Ishikawa (cell line): ENCODE measurements at regions not wholly inside any gene's neighbourhood (a gene's known extent, or its start where the extent isn't known, plus 50 kb on each side); places are given as distances from the start of the nearest gene placed in this dataset.

ENCODE experiments used
- CEBPB ChIP-seq: IDR thresholded peaks from 2 replicates; pipeline ENCODE4 v1.6.1; 2012
- CREB1 ChIP-seq: IDR thresholded peaks from 2 replicates; pipeline ENCODE4 v1.6.1; 2012; ENCODE audit warnings: low read depth
- EGR1 ChIP-seq: IDR thresholded peaks from 2 replicates; pipeline ENCODE4 v1.6.1; 2012
- EP300 ChIP-seq: IDR thresholded peaks from 2 replicates; pipeline ENCODE4 v1.6.1; 2012; ENCODE audit warnings: borderline replicate concordance
- FOXM1 ChIP-seq: IDR thresholded peaks from 2 replicates; pipeline ENCODE4 v1.6.1; 2012; ENCODE audit warnings: low read depth, borderline replicate concordance
- NFIC ChIP-seq: IDR thresholded peaks from 2 replicates; pipeline ENCODE4 v1.6.1; 2012
- RAD21 ChIP-seq: IDR thresholded peaks from 2 replicates; pipeline ENCODE4 v1.6.1; 2012; ENCODE audit warnings: low read depth
- TAF1 ChIP-seq: IDR thresholded peaks from 2 replicates; pipeline ENCODE4 v1.6.1; 2012; ENCODE audit warnings: low read depth, mild to moderate bottlenecking
- TCF12 ChIP-seq: IDR thresholded peaks from 2 replicates; pipeline ENCODE4 v1.6.1; 2012; ENCODE audit warnings: low read depth
- TEAD4 ChIP-seq: IDR thresholded peaks from 2 replicates; pipeline ENCODE4 v1.6.1; 2012
- YY1 ChIP-seq: IDR thresholded peaks from 2 replicates; pipeline ENCODE4 v1.6.1; 2012; ENCODE audit warnings: low read depth
- ZBTB7A ChIP-seq: IDR thresholded peaks from 2 replicates; pipeline ENCODE4 v1.6.1; 2012; ENCODE audit warnings: low read depth
- TF ChIP-seq, protein P1 (sequence below): IDR thresholded peaks from 2 replicates; pipeline ENCODE4 v1.6.1; 2012
- TF ChIP-seq, protein P2 (sequence below): IDR thresholded peaks from 2 replicates; pipeline ENCODE4 v1.6.1; 2012; ENCODE audit warnings: low read depth, mild to moderate bottlenecking
- TF ChIP-seq, protein P3 (sequence below): IDR thresholded peaks from 2 replicates; pipeline ENCODE4 v1.6.1; 2012

DNA sequence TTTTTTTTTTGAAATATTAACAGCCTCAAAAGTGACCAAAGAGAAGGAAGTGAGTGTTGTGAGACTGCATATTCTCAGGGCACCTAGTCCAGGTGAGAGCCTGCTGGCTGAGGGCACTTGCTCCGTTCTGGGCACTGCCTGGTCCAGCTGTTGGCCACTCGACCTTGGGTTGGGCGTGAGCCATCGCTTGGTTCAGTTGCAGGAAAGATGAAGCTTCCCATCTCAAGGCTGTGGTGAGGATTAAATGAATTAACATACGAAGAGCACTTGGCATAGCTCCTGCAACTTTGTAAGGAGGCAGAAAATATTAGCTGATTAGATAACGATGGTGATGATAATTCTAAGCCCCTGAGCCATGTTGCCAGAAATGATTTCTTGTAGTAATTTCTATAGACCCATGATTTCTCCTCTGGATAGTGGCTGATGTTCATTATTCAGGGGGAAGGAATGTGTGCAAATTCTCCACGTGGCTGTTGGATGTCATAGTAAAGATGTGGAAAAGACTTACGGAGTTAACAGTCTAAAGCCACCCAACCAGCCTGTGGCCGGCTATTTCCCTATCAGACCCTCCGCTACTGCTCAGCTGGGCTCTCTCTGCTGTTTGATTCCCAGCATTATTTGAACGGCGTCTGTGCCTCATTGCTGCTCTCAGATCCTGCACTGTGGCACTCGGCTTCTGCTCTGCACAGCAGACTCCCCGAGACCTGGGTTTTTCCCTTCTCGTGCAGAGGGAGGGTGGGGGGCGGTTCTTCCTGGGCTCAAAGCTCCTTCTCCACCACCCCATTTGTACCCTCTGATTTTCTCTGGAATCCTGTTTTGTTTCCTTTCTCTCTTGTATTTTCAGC, 221.1 kb downstream of the GALR1 start:
- TF ChIP-seq RAD21 = no peak
- TF ChIP-seq CREB1 = no peak
- no peak for TF ChIP-seq TCF12
- TF ChIP-seq, protein P1, sequence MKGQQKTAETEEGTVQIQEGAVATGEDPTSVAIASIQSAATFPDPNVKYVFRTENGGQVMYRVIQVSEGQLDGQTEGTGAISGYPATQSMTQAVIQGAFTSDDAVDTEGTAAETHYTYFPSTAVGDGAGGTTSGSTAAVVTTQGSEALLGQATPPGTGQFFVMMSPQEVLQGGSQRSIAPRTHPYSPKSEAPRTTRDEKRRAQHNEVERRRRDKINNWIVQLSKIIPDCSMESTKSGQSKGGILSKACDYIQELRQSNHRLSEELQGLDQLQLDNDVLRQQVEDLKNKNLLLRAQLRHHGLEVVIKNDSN = no peak
- TF ChIP-seq, protein P2, sequence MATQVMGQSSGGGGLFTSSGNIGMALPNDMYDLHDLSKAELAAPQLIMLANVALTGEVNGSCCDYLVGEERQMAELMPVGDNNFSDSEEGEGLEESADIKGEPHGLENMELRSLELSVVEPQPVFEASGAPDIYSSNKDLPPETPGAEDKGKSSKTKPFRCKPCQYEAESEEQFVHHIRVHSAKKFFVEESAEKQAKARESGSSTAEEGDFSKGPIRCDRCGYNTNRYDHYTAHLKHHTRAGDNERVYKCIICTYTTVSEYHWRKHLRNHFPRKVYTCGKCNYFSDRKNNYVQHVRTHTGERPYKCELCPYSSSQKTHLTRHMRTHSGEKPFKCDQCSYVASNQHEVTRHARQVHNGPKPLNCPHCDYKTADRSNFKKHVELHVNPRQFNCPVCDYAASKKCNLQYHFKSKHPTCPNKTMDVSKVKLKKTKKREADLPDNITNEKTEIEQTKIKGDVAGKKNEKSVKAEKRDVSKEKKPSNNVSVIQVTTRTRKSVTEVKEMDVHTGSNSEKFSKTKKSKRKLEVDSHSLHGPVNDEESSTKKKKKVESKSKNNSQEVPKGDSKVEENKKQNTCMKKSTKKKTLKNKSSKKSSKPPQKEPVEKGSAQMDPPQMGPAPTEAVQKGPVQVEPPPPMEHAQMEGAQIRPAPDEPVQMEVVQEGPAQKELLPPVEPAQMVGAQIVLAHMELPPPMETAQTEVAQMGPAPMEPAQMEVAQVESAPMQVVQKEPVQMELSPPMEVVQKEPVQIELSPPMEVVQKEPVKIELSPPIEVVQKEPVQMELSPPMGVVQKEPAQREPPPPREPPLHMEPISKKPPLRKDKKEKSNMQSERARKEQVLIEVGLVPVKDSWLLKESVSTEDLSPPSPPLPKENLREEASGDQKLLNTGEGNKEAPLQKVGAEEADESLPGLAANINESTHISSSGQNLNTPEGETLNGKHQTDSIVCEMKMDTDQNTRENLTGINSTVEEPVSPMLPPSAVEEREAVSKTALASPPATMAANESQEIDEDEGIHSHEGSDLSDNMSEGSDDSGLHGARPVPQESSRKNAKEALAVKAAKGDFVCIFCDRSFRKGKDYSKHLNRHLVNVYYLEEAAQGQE = no peak
- TF ChIP-seq TAF1 = no peak
- TF ChIP-seq EGR1 = no peak
- TF ChIP-seq YY1 = no peak
- TF ChIP-seq, protein P3, sequence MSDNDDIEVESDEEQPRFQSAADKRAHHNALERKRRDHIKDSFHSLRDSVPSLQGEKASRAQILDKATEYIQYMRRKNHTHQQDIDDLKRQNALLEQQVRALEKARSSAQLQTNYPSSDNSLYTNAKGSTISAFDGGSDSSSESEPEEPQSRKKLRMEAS = no peak
- TF ChIP-seq EP300 = no peak
- no peak for TF ChIP-seq ZBTB7A
- TF ChIP-seq FOXM1 = no peak
- TF ChIP-seq NFIC = no peak
- no peak for TF ChIP-seq TEAD4
- TF ChIP-seq CEBPB = no peak

DNA sequence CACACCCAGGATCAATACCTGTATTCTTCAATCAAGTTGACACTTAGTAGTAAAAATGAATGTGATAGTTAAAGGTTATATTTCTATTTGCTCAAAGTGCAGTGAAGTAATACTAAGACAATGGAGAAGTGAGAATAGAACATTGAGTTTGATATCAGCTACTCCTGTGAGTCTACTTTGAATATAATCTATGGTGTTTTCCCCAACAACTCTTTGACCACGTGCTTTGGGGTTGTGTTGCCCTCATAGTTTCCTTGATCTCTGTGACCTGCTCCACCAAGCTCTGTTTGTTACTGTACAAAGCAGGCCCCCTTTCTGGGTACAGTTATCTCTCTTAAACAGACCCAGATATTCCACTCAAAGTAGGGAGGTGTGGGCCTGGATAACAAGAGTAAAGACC, 222.9 kb downstream of the GALR1 start:
- TF ChIP-seq RAD21 (no peak), NFIC (no peak), FOXM1 (no peak), TCF12 (no peak), TAF1 (no peak), ZBTB7A (no peak), EGR1 (no peak), CREB1 (no peak), YY1 (no peak), EP300 (no peak), CEBPB (no peak), TEAD4 (no peak)
- TF ChIP-seq, protein P1 = no peak
- TF ChIP-seq, protein P3 = no peak
- TF ChIP-seq, protein P2 = no peak

DNA sequence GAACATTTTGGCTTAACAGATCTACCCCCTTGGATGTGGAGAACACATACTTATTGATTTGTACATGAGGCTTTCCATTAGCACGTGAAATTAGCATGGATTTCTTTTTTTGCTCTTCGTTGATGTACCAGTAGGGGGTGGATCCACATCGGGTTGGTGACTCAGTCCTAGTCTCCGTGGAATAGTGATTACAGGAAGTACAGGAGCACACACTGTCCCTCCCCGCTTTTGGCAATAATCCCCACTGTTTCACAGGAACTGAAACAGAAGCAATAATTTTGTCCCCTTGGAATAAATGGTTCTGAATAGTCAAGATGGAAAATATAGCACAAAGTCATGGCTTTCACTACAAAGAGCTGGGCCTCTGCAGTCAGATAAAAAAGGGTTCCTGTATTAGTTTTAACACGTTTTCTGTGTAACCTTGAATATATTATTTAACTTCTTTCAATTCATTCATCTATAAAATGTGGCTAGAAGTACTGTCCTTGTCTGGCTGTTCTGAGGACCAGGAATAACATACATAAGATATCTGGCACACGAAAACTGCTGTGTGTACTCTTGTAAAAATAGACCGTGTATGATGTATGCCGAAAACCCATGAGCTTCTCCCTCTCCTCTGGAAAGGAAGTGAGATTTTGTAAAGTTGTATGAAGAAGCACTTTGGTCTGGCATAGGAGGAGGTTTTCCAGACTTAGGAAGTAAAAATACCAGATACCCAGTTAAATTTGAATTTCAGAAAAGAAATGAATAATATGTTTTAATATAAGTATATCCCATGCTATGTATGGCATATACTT, 229.2 kb downstream of the GALR1 start:
- no peak for TF ChIP-seq CREB1
- TF ChIP-seq, protein P2 = no peak
- no peak for TF ChIP-seq TAF1
- TF ChIP-seq FOXM1 = no peak
- no peak for TF ChIP-seq TEAD4
- no peak for TF ChIP-seq RAD21
- TF ChIP-seq, protein P1 = no peak
- no peak for TF ChIP-seq YY1
- TF ChIP-seq, protein P3 = no peak
- no peak for TF ChIP-seq ZBTB7A
- TF ChIP-seq TCF12 = no peak
- TF ChIP-seq EGR1 = no peak
- no peak for TF ChIP-seq CEBPB
- no peak for TF ChIP-seq NFIC
- no peak for TF ChIP-seq EP300
